A549 (cell line): ENCODE measurements at regions not wholly inside any gene's neighbourhood (a gene's known extent, or its start where the extent isn't known, plus 50 kb on each side); places are given as distances from the start of the nearest gene placed in this dataset.

Experiments
- BHLHE40 ChIP-seq: IDR thresholded peaks from 2 replicates; pipeline ENCODE4 v1.6.1; 2012; ENCODE audit warnings: low read depth, low read length, inconsistent platforms
- CHD4 ChIP-seq: fragments of 200-600 bp; sonication (generic); IDR thresholded peaks from 2 replicates; pipeline ENCODE4 v1.6.1; 2016; ENCODE audit warnings: antibody characterized with exemption, mild to moderate bottlenecking, borderline replicate concordance
- JUN ChIP-seq, 2 experiments: fragments of >200 bp; sonication (Bioruptor Twin); formaldehyde crosslinking; IDR thresholded peaks; 2 replicates in 1 of 2; 3 replicates in 1 of 2; pipeline ENCODE4 v1.6.1; 2016 to 2017
- POLR2A ChIP-seq: IDR thresholded peaks from 2 replicates; pipeline ENCODE4 v1.6.1; 2012; ENCODE audit warnings: mild to moderate bottlenecking, low read length
- RAD21 ChIP-seq, 2 experiments: fragments of >200 bp in 1 of 2; sonication (Bioruptor Twin) in 1 of 2; formaldehyde crosslinking in 1 of 2; IDR thresholded peaks in 1 of 2; conservative IDR thresholded peaks in 1 of 2; 2 replicates in 1 of 2; 3 replicates in 1 of 2; pipeline ENCODE4 v1.6.1; 2012 to 2018; ENCODE audit warnings: inconsistent platforms in 1 of 2
- RFX5 ChIP-seq: fragments of 450-650 bp; IDR thresholded peaks from 2 replicates; pipeline ENCODE4 v1.7.1; 2014; ENCODE audit warnings: antibody characterized with exemption, mild to moderate bottlenecking, moderate library complexity
- TF ChIP-seq, protein P1 (sequence below): fragments of >200 bp; sonication (Bioruptor Twin); formaldehyde crosslinking; IDR thresholded peaks from 3 replicates; pipeline ENCODE4 v1.6.1; 2016
- TF ChIP-seq, protein P2 (sequence below): IDR thresholded peaks from 2 replicates; pipeline ENCODE4 v1.6.1; 2012
- TF ChIP-seq, protein P3 (sequence below): fragments of >200 bp; sonication (Bioruptor Twin); formaldehyde crosslinking; IDR thresholded peaks from 3 replicates; pipeline ENCODE4 v1.5.1; 2016

DNA sequence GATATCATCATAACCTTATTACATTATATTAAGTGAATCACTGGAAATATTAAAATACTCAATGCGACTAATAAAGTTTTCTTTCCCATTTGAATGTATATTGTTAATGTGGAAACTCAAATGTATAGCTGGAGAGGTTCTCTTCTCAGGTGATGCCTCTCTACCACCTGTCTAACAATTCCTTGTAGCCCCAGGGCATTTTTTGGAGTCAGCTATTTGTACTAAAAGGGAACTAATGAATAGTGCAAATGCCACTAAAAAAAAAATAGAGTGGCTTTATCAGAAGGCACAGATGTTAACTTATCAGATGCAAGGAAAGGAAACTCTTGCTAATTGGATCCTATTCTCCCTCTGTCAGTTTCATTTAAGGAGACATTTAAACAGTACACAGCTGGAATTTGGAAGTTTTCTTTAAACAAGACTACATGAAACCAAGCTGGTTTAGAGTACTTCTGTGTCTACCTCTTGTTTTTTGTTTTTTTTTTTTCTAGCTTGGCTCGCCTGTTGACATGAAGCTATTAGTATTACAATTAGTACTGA lies 897.0 kb upstream of the SLC35B3 start:
- no peak for TF ChIP-seq POLR2A
- no peak for TF ChIP-seq RFX5
- TF ChIP-seq, protein P1, sequence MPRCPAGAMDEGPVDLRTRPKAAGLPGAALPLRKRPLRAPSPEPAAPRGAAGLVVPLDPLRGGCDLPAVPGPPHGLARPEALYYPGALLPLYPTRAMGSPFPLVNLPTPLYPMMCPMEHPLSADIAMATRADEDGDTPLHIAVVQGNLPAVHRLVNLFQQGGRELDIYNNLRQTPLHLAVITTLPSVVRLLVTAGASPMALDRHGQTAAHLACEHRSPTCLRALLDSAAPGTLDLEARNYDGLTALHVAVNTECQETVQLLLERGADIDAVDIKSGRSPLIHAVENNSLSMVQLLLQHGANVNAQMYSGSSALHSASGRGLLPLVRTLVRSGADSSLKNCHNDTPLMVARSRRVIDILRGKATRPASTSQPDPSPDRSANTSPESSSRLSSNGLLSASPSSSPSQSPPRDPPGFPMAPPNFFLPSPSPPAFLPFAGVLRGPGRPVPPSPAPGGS: no peak
- no peak for TF ChIP-seq JUN (IDR thresholded peaks at IDR 0.05)
- TF ChIP-seq, protein P2, sequence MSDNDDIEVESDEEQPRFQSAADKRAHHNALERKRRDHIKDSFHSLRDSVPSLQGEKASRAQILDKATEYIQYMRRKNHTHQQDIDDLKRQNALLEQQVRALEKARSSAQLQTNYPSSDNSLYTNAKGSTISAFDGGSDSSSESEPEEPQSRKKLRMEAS: no peak
- no peak for TF ChIP-seq CHD4
- TF ChIP-seq, protein P3, sequence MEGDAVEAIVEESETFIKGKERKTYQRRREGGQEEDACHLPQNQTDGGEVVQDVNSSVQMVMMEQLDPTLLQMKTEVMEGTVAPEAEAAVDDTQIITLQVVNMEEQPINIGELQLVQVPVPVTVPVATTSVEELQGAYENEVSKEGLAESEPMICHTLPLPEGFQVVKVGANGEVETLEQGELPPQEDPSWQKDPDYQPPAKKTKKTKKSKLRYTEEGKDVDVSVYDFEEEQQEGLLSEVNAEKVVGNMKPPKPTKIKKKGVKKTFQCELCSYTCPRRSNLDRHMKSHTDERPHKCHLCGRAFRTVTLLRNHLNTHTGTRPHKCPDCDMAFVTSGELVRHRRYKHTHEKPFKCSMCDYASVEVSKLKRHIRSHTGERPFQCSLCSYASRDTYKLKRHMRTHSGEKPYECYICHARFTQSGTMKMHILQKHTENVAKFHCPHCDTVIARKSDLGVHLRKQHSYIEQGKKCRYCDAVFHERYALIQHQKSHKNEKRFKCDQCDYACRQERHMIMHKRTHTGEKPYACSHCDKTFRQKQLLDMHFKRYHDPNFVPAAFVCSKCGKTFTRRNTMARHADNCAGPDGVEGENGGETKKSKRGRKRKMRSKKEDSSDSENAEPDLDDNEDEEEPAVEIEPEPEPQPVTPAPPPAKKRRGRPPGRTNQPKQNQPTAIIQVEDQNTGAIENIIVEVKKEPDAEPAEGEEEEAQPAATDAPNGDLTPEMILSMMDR: no peak
- no peak for TF ChIP-seq BHLHE40
- no peak for TF ChIP-seq RAD21 (conservative IDR thresholded peaks at IDR 0.05 in 1 of 2, IDR thresholded peaks at IDR 0.05 in 1 of 2)
